Adrenal gland (tissue), 5 donors: ENCODE measurements at regions not wholly inside any gene's neighbourhood (a gene's known extent, or its start where the extent isn't known, plus 50 kb on each side); places are given as distances from the start of the nearest gene placed in this dataset.

ENCODE experiments used
- POLR2A ChIP-seq, 2 donors: fragments of 450-650 bp; IDR thresholded peaks; one replicate each; pipeline ENCODE4 v1.6.1; 2017; ENCODE audit warnings: antibody characterized with exemption in 2 of 2, mild to moderate bottlenecking in 2 of 2, moderate library complexity in 1 of 2
- TF ChIP-seq, protein P1 (sequence below), 6 experiments: fragments of 450-650 bp in 4 of 6; fragments of 200-600 bp in 2 of 6; sonication (generic) in 1 of 6; IDR thresholded peaks; 1 replicate in 5 of 6; 2 replicates in 1 of 6; pipeline versions ENCODE4 v1.5.1 to v1.8.0; 2016 to 2021; ENCODE audit warnings: antibody characterized with exemption in 6 of 6, mild to moderate bottlenecking in 2 of 6, moderate library complexity in 1 of 6
- donor health status: DM: no; HTN: no; CAD: no.

DNA sequence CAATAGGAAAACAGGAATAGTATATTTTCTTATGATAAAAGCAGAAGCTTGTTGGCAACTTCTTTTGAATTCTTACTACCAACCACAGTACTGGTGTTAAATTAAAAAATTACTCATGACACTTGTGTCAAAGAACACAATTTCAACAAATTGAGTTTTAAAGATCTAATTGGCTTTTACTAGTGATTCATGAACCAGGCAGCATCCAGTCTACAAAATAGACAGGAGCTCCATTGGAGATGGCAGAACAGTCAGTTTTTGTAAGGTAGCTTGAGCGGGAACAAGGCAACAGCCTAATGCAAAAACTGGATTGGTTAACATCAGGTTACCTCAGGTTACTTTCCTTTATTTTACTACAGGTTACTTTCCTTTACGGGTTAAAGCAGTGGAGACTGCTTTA lies 181.3 kb upstream of the THBS1 start:
- TF ChIP-seq POLR2A (IDR thresholded peaks at IDR 0.05): no peak
- TF ChIP-seq, protein P1, sequence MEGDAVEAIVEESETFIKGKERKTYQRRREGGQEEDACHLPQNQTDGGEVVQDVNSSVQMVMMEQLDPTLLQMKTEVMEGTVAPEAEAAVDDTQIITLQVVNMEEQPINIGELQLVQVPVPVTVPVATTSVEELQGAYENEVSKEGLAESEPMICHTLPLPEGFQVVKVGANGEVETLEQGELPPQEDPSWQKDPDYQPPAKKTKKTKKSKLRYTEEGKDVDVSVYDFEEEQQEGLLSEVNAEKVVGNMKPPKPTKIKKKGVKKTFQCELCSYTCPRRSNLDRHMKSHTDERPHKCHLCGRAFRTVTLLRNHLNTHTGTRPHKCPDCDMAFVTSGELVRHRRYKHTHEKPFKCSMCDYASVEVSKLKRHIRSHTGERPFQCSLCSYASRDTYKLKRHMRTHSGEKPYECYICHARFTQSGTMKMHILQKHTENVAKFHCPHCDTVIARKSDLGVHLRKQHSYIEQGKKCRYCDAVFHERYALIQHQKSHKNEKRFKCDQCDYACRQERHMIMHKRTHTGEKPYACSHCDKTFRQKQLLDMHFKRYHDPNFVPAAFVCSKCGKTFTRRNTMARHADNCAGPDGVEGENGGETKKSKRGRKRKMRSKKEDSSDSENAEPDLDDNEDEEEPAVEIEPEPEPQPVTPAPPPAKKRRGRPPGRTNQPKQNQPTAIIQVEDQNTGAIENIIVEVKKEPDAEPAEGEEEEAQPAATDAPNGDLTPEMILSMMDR (IDR thresholded peaks at IDR 0.05): no peak
